ES-I3 (cell line): ENCODE measurements at regions not wholly inside any gene's neighbourhood (a gene's known extent, or its start where the extent isn't known, plus 50 kb on each side); places are given as distances from the start of the nearest gene placed in this dataset.

Source experiments
- H3K36me3 ChIP-seq: 2 replicates; pipeline ENCODE4 v1.6.1; 2013; ENCODE audit warnings: mild to moderate bottlenecking, low read length, control low read depth, moderate library complexity; ENCODE audit not compliant: insufficient read depth
- H3K4me1 ChIP-seq: 2 replicates; pipeline ENCODE4 v1.6.1; 2013; ENCODE audit warnings: mild to moderate bottlenecking, control low read depth, low read length; ENCODE audit not compliant: insufficient read depth
- H3K9ac ChIP-seq: 2 replicates; pipeline ENCODE4 v1.6.1; 2013; ENCODE audit warnings: low read depth, mild to moderate bottlenecking, low read length, moderate library complexity
- H3K9me3 ChIP-seq: 2 replicates; pipeline ENCODE4 v1.6.1; 2013; ENCODE audit warnings: mild to moderate bottlenecking, low read length, moderate library complexity; ENCODE audit not compliant: control insufficient read depth, insufficient read depth

GRCh38 chr3:97417-98258, 98.9 kb upstream of the CHL1 start:
- no peaks in the 10 kb centered on the region for H3K9me3 ChIP-seq
- no peak overlapping the region for H3K9ac ChIP-seq

GRCh38 chr3:98259-98654, 98.3 kb upstream of the CHL1 start:
- H3K4me1 ChIP-seq = peaks cover 9% of the 10 kb centered on the region; the same call in 1 of the 2 replicates
- no peaks in the 10 kb centered on the region for H3K36me3 ChIP-seq
- no peaks in the 10 kb centered on the region for H3K9me3 ChIP-seq
- H3K9ac ChIP-seq = no peak overlapping the region

More at GRCh38 chr3:97417-98258, 98.9 kb upstream of the CHL1 start:
- Histone ChIP-seq H3K4me1 (peaks cover 9% of the 10 kb centered on the region; the same call in 1 of the 2 replicates), H3K36me3 (no peaks in the 10 kb centered on the region)

- peaks cover 9% of the 10 kb centered on the region; the same call in 1 of the 2 replicates for H3K4me1 ChIP-seq
- H3K9ac ChIP-seq = no peak overlapping the region
- H3K9me3 ChIP-seq = no peaks in the 10 kb centered on the region
- H3K36me3 ChIP-seq = no peaks in the 10 kb centered on the region
Measured at GRCh38 chr3:99506-99905, 97.1 kb upstream of the CHL1 start.

GRCh38 chr3:102484-102883, 94.1 kb upstream of the CHL1 start:
- H3K9ac ChIP-seq = no peak overlapping the region
- no peaks in the 10 kb centered on the region for H3K36me3 ChIP-seq
- H3K9me3 ChIP-seq = no peaks in the 10 kb centered on the region
- peaks cover 7% of the 10 kb centered on the region; the same call in 1 of the 2 replicates for H3K4me1 ChIP-seq

- Histone ChIP-seq H3K9me3 (no peaks in the 10 kb centered on the region), H3K4me1 (peaks cover 4% of the 10 kb centered on the region; the same call in 1 of the 2 replicates), H3K9ac (no peak overlapping the region), H3K36me3 (no peaks in the 10 kb centered on the region)
Measured at GRCh38 chr3:103991-104390, 92.6 kb upstream of the CHL1 start.

GRCh38 chr3:105585-105984, 91.0 kb upstream of the CHL1 start:
- Histone ChIP-seq H3K9ac (no peak overlapping the region), H3K4me1 (peaks cover 5% of the 10 kb centered on the region; the same call in 1 of the 2 replicates), H3K36me3 (no peaks in the 10 kb centered on the region), H3K9me3 (no peaks in the 10 kb centered on the region)

GRCh38 chr3:106619-107018, 89.9 kb upstream of the CHL1 start:
- H3K9me3 ChIP-seq = no peaks in the 10 kb centered on the region
- no peaks in the 10 kb centered on the region for H3K36me3 ChIP-seq
- peaks cover 15% of the 10 kb centered on the region for H3K4me1 ChIP-seq
- H3K9ac ChIP-seq = no peak overlapping the region

GRCh38 chr3:111143-112069, 85.2 kb upstream of the CHL1 start:
- H3K36me3 ChIP-seq = no peaks in the 10 kb centered on the region
- H3K9me3 ChIP-seq = no peaks in the 10 kb centered on the region
- no peak overlapping the region for H3K9ac ChIP-seq
- H3K4me1 ChIP-seq = peaks cover 22% of the 10 kb centered on the region

- peaks cover 22% of the 10 kb centered on the region for H3K4me1 ChIP-seq
- no peak overlapping the region for H3K9ac ChIP-seq
- H3K36me3 ChIP-seq = no peaks in the 10 kb centered on the region
- H3K9me3 ChIP-seq = no peaks in the 10 kb centered on the region
Measured at GRCh38 chr3:112773-113172, 83.8 kb upstream of the CHL1 start.

- Histone ChIP-seq H3K36me3 (no peaks in the 10 kb centered on the region), H3K9ac (no peak overlapping the region), H3K9me3 (no peaks in the 10 kb centered on the region), H3K4me1 (no peaks in the 10 kb centered on the region)
Measured at GRCh38 chr3:118666-119065, 77.9 kb upstream of the CHL1 start.

GRCh38 chr3:123341-123740, 73.2 kb upstream of the CHL1 start:
- no peaks in the 10 kb centered on the region; the same call in 1 of the 2 replicates for H3K9me3 ChIP-seq
- H3K36me3 ChIP-seq = no peaks in the 10 kb centered on the region

GRCh38 chr3:124557-125179, 71.9 kb upstream of the CHL1 start:
- H3K36me3 ChIP-seq = no peaks in the 10 kb centered on the region
- no peaks in the 10 kb centered on the region for H3K4me1 ChIP-seq
- no peak overlapping the region for H3K9ac ChIP-seq
- H3K9me3 ChIP-seq = no peaks in the 10 kb centered on the region; the same call in 1 of the 2 replicates

More at GRCh38 chr3:123341-123740, 73.2 kb upstream of the CHL1 start:
- H3K4me1 ChIP-seq = no peaks in the 10 kb centered on the region
- H3K9ac ChIP-seq = no peak overlapping the region

- Histone ChIP-seq H3K4me1 (no peaks in the 10 kb centered on the region; the same call in 1 of the 2 replicates), H3K36me3 (no peaks in the 10 kb centered on the region), H3K9me3 (no peaks in the 10 kb centered on the region; the same call in 1 of the 2 replicates), H3K9ac (no peak overlapping the region)
Measured at GRCh38 chr3:128515-129172, 67.9 kb upstream of the CHL1 start.
